HEK293 (cell line): ENCODE measurements at regions not wholly inside any gene's neighbourhood (a gene's known extent, or its start where the extent isn't known, plus 50 kb on each side); places are given as distances from the start of the nearest gene placed in this dataset.

ENCODE experiments used
- CTCF ChIA-PET: fragments of 350-600 bp; formaldehyde crosslinking; extraction: SDS; loops from one replicate; lab custom pipeline; 2021; ENCODE audit warnings: antibody characterized with exemption; lab: Yijun Ruan, JAX
- POLR2A ChIA-PET: fragments of 300-600 bp; formaldehyde crosslinking; extraction: SDS; loops from one replicate; lab custom pipeline; 2020; ENCODE audit warnings: antibody characterized with exemption, inconsistent platforms; lab: Yijun Ruan, JAX
- H3K27ac ChIP-seq: fragments of 200-500 bp; sonication (Bioruptor generic); 2 replicates; pipeline ENCODE4 v1.5.1; 2014; ENCODE audit warnings: low read depth, low read length, control low read depth, inconsistent platforms; ENCODE audit errors: extremely low read depth
- H3K36me3 ChIP-seq, 2 experiments: fragments of 200-500 bp in 1 of 2; sonication (Bioruptor generic) in 1 of 2; 1 replicate in 1 of 2; 2 replicates in 1 of 2; pipeline ENCODE4 v1.5.1; 2014 to 2017; ENCODE audit warnings: inconsistent platforms in 2 of 2, low read length in 2 of 2; ENCODE audit not compliant: control insufficient read depth in 2 of 2, insufficient read depth in 1 of 2
- H3K4me1 ChIP-seq: fragments of 200-500 bp; sonication (Bioruptor generic); 2 replicates; pipeline ENCODE4 v1.5.1; 2014; ENCODE audit warnings: mild to moderate bottlenecking, low read length, inconsistent platforms; ENCODE audit not compliant: control insufficient read depth, insufficient read depth
- H3K4me3 ChIP-seq: 2 replicates; pipeline ENCODE4 v1.5.1; 2011; ENCODE audit warnings: low read depth, mild to moderate bottlenecking, control low read depth, low read length, moderate library complexity
- H3K9me3 ChIP-seq: fragments of 200-500 bp; sonication (Bioruptor generic); 2 replicates; pipeline ENCODE4 v1.5.1; 2014; ENCODE audit warnings: low read depth, low read length, inconsistent platforms; ENCODE audit not compliant: control insufficient read depth, insufficient read depth
- FEZF1 ChIP-seq: fragments of 450-650 bp; formaldehyde crosslinking; IDR thresholded peaks from 2 replicates; pipeline ENCODE4 v1.5.1; 2016; ENCODE audit warnings: missing biosample characterization, missing genetic modification characterization
- PRDM6 ChIP-seq: fragments of 450-650 bp; formaldehyde crosslinking; IDR thresholded peaks from 2 replicates; pipeline ENCODE4 v1.5.1; 2017; ENCODE audit warnings: missing biosample characterization, missing genetic modification characterization
- REPIN1 ChIP-seq: fragments of 450-650 bp; formaldehyde crosslinking; IDR thresholded peaks from 2 replicates; pipeline ENCODE4 v1.5.1; 2017; ENCODE audit warnings: missing biosample characterization, missing genetic modification characterization, low read depth
- SCRT1 ChIP-seq: fragments of 450-650 bp; formaldehyde crosslinking; IDR thresholded peaks from 2 replicates; pipeline ENCODE4 v1.5.1; 2016; ENCODE audit warnings: missing biosample characterization, missing genetic modification characterization, borderline replicate concordance
- SCRT2 ChIP-seq: fragments of 450-650 bp; formaldehyde crosslinking; IDR thresholded peaks from 2 replicates; pipeline ENCODE4 v1.5.1; 2016; ENCODE audit warnings: missing biosample characterization, missing genetic modification characterization
- ZBTB11 ChIP-seq: fragments of 450-650 bp; formaldehyde crosslinking; conservative IDR thresholded peaks from 2 replicates; pipeline ENCODE4 v1.5.1; 2016; ENCODE audit warnings: low read depth, missing biosample characterization, missing genetic modification characterization
- ZBTB44 ChIP-seq: fragments of 450-650 bp; IDR thresholded peaks from 2 replicates; pipeline ENCODE4 v1.5.1; 2018; ENCODE audit warnings: missing biosample characterization, mild to moderate bottlenecking, missing genetic modification characterization
- ZFP37 ChIP-seq: fragments of 450-650 bp; formaldehyde crosslinking; IDR thresholded peaks from 2 replicates; pipeline ENCODE4 v1.5.1; 2016; ENCODE audit warnings: missing biosample characterization, missing genetic modification characterization
- ZIC2 ChIP-seq: fragments of 450-650 bp; formaldehyde crosslinking; IDR thresholded peaks from 2 replicates; pipeline ENCODE4 v1.5.1; 2016; ENCODE audit warnings: missing biosample characterization, missing genetic modification characterization
- ZNF112 ChIP-seq: fragments of 450-650 bp; formaldehyde crosslinking; IDR thresholded peaks from 2 replicates; pipeline ENCODE4 v1.5.0; 2017; ENCODE audit warnings: missing biosample characterization, missing genetic modification characterization
- ZNF157 ChIP-seq: fragments of 450-650 bp; formaldehyde crosslinking; IDR thresholded peaks from 2 replicates; pipeline ENCODE4 v1.5.1; 2016; ENCODE audit warnings: missing biosample characterization, missing genetic modification characterization
- ZNF18 ChIP-seq: fragments of 450-650 bp; formaldehyde crosslinking; IDR thresholded peaks from 2 replicates; pipeline ENCODE4 v1.5.1; 2016; ENCODE audit warnings: missing biosample characterization, missing genetic modification characterization
- ZNF202 ChIP-seq: fragments of 450-650 bp; formaldehyde crosslinking; IDR thresholded peaks from 2 replicates; pipeline ENCODE4 v1.5.1; 2016; ENCODE audit warnings: missing biosample characterization, missing genetic modification characterization, borderline replicate concordance
- ZNF335 ChIP-seq: fragments of 450-650 bp; formaldehyde crosslinking; conservative IDR thresholded peaks from 2 replicates; pipeline ENCODE4 v1.5.1; 2016; ENCODE audit warnings: missing biosample characterization, missing genetic modification characterization
- ZNF416 ChIP-seq: fragments of 450-650 bp; formaldehyde crosslinking; IDR thresholded peaks from 2 replicates; pipeline ENCODE4 v1.5.1; 2016; ENCODE audit warnings: missing biosample characterization, missing genetic modification characterization
- ZNF433 ChIP-seq: fragments of 450-650 bp; formaldehyde crosslinking; IDR thresholded peaks from 2 replicates; pipeline ENCODE4 v1.5.1; 2016; ENCODE audit warnings: missing biosample characterization, missing genetic modification characterization, low read depth
- ZNF513 ChIP-seq: fragments of 450-650 bp; IDR thresholded peaks from 2 replicates; pipeline ENCODE4 v1.5.1; 2018; ENCODE audit warnings: missing biosample characterization, missing genetic modification characterization
- ZNF529 ChIP-seq: fragments of 450-650 bp; formaldehyde crosslinking; IDR thresholded peaks from 2 replicates; pipeline ENCODE4 v1.5.1; 2017; ENCODE audit warnings: missing genetic modification characterization, missing biosample characterization; ENCODE audit not compliant: insufficient replicate concordance
- ZNF658 ChIP-seq: fragments of 450-650 bp; formaldehyde crosslinking; IDR thresholded peaks from 2 replicates; pipeline ENCODE4; 2016; ENCODE audit warnings: missing biosample characterization, missing genetic modification characterization
- ZNF747 ChIP-seq: fragments of 450-650 bp; formaldehyde crosslinking; IDR thresholded peaks from 2 replicates; pipeline ENCODE4 v1.5.1; 2016; ENCODE audit warnings: missing biosample characterization, missing genetic modification characterization
- ZNF768 ChIP-seq: fragments of 450-650 bp; formaldehyde crosslinking; IDR thresholded peaks from 2 replicates; pipeline ENCODE4 v1.5.1; 2018; ENCODE audit warnings: missing biosample characterization, mild to moderate bottlenecking, missing genetic modification characterization
- ZNF776 ChIP-seq: fragments of 450-650 bp; formaldehyde crosslinking; IDR thresholded peaks from 2 replicates; pipeline ENCODE4 v1.5.0; 2017; ENCODE audit warnings: missing biosample characterization, missing genetic modification characterization, borderline replicate concordance
- ZNF830 ChIP-seq: fragments of 450-650 bp; IDR thresholded peaks from 2 replicates; pipeline ENCODE4 v1.5.0; 2018; ENCODE audit warnings: missing biosample characterization, missing genetic modification characterization, low read depth, mild to moderate bottlenecking, moderate library complexity
- ZNF843 ChIP-seq: fragments of 450-650 bp; formaldehyde crosslinking; IDR thresholded peaks from 2 replicates; pipeline ENCODE4 v1.5.1; 2016; ENCODE audit warnings: missing biosample characterization, missing genetic modification characterization
- ZSCAN18 ChIP-seq: fragments of 450-650 bp; formaldehyde crosslinking; IDR thresholded peaks from 2 replicates; pipeline ENCODE4 v1.5.1; 2016; ENCODE audit warnings: missing biosample characterization, missing genetic modification characterization

GRCh38 chr12:105860561-105861207 is 278.1 kb downstream of the NUAK1 start:
- no peaks in the 10 kb centered on the region for H3K36me3 ChIP-seq
- ChIA-PET CTCF (no interaction called here), POLR2A (no interaction called here)
- H3K9me3 ChIP-seq = no peaks in the 10 kb centered on the region
- H3K27ac ChIP-seq = no peak overlapping the region
- no peak overlapping the region for H3K4me3 ChIP-seq
- no peaks in the 10 kb centered on the region for H3K4me1 ChIP-seq
- peak; percentile 56 for TF ChIP-seq FEZF1 (tag by site-specific recombination)
- TF ChIP-seq ZNF112 (tag by site-specific recombination) = no peak
- TF ChIP-seq ZNF843 = 0 out of 2 replicates have a peak, but pooled peaks have one; percentile 18
- 0 out of 2 replicates have a peak, but pooled peaks have one; percentile 6 for TF ChIP-seq PRDM6 (tag by site-specific recombination)
- TF ChIP-seq ZBTB44 (tag by site-specific recombination) = no peak
- no peak for TF ChIP-seq ZNF776 (tag by site-specific recombination)
- TF ChIP-seq ZNF747 (tag by site-specific recombination) = no peak
- no peak for TF ChIP-seq ZNF433 (tag by site-specific recombination)
- TF ChIP-seq ZNF335 = 0 out of 2 replicates have a peak, but pooled peaks have one; percentile 21
- no peak for TF ChIP-seq ZNF157 (tag by site-specific recombination)
- TF ChIP-seq REPIN1 = no peak
- TF ChIP-seq ZIC2 (tag by site-specific recombination) = peak; percentile 94
- TF ChIP-seq ZNF830 = no peak
- TF ChIP-seq ZBTB11 (tag by site-specific recombination) = no peak
- TF ChIP-seq ZNF513 (tag by site-specific recombination) = no peak
- TF ChIP-seq SCRT2 = no peak
- TF ChIP-seq, all 188 proteins: peak for 5

- Histone ChIP-seq H3K36me3 (no peaks in the 10 kb centered on the region), H3K4me1 (no peaks in the 10 kb centered on the region), H3K9me3 (no peaks in the 10 kb centered on the region), H3K4me3 (no peak overlapping the region), H3K27ac (no peak overlapping the region)
- ChIA-PET POLR2A (no interaction called here), CTCF (no interaction called here)
- no peak for TF ChIP-seq ZNF416 (tag by site-specific recombination)
- TF ChIP-seq ZFP37 (tag by site-specific recombination) = no peak
- TF ChIP-seq ZNF202 (tag by site-specific recombination) = no peak
- no peak for TF ChIP-seq ZSCAN18 (tag by site-specific recombination)
- TF ChIP-seq SCRT1 (tag by site-specific recombination) = no peak
- no peak for TF ChIP-seq ZNF529 (tag by site-specific recombination)
- TF ChIP-seq ZNF18 (tag by site-specific recombination) = no peak
- no peak for TF ChIP-seq ZNF768 (tag by site-specific recombination)
- no peak for TF ChIP-seq ZNF658 (tag by site-specific recombination)
These were observed 277.5 kb downstream of the NUAK1 start for GRCh38 chr12:105861227-105861626.
